Muscle of leg (tissue), 3 donors: ENCODE measurements at regions not wholly inside any gene's neighbourhood (a gene's known extent, or its start where the extent isn't known, plus 50 kb on each side); places are given as distances from the start of the nearest gene placed in this dataset.

Source experiments
- DNase-seq: peaks from one replicate; pipeline ENCODE4 v3.0.0; 2013
- H3K27ac ChIP-seq: one replicate; pipeline ENCODE4 v1.5.1; 2013; ENCODE audit warnings: mild to moderate bottlenecking, low read length, control low read depth
- H3K27me3 ChIP-seq: one replicate; pipeline ENCODE4 v1.6.1; 2013; ENCODE audit warnings: low read length; ENCODE audit not compliant: control insufficient read depth, insufficient read depth
- H3K36me3 ChIP-seq: one replicate; pipeline ENCODE4 v1.6.1; 2013; ENCODE audit warnings: low read length; ENCODE audit not compliant: control insufficient read depth, insufficient read depth
- H3K4me1 ChIP-seq: one replicate; pipeline ENCODE4 v1.6.1; 2013; ENCODE audit warnings: low read length; ENCODE audit not compliant: control insufficient read depth, insufficient read depth
- H3K4me3 ChIP-seq: one replicate; pipeline ENCODE4 v1.5.1; 2013; ENCODE audit warnings: low read length, control low read depth
- H3K9me3 ChIP-seq: replicated peaks from 2 replicates; pipeline ENCODE4 v1.6.1; 2013; ENCODE audit warnings: low read depth, low read length; ENCODE audit not compliant: control insufficient read depth
- WGBS: methylation state at CpG from one replicate; pipeline ENCODE4 v1.1.5; 2013; ENCODE audit warnings: missing lambda C conversion rate; ENCODE audit not compliant: insufficient coverage; 5-methylcytosine and 5-hydroxymethylcytosine counted together

GRCh38 chr13:106407338-106407737 lies 128.1 kb downstream of the EFNB2 start:
- Histone ChIP-seq H3K9me3 (no peaks in the 10 kb centered on the region), H3K36me3 (no peaks in the 10 kb centered on the region), H3K4me3 (no peak overlapping the region), H3K27ac (no peak overlapping the region), H3K27me3 (no peaks in the 10 kb centered on the region), H3K4me1 (no peaks in the 10 kb centered on the region)
- 74% methylated on average over 7 of the region's 8 CpGs for WGBS
- no peak for DNase-seq

GRCh38 chr13:106405731-106406130 lies 129.7 kb downstream of the EFNB2 start:
- no peaks in the 10 kb centered on the region for H3K9me3 ChIP-seq
- WGBS, result 86% methylated on average over 3 of the region's 6 CpGs
- no peaks in the 10 kb centered on the region for H3K27me3 ChIP-seq
- H3K4me3 ChIP-seq, result no peak overlapping the region
- H3K4me1 ChIP-seq, result no peaks in the 10 kb centered on the region
- no peak overlapping the region for H3K27ac ChIP-seq
- H3K36me3 ChIP-seq, result no peaks in the 10 kb centered on the region
- no peak for DNase-seq

GRCh38 chr13:106403280-106403679 lies 132.2 kb downstream of the EFNB2 start:
- Histone ChIP-seq H3K4me3 (no peak overlapping the region), H3K36me3 (no peaks in the 10 kb centered on the region), H3K27me3 (no peaks in the 10 kb centered on the region), H3K4me1 (no peaks in the 10 kb centered on the region), H3K27ac (no peak overlapping the region), H3K9me3 (no peaks in the 10 kb centered on the region)
- WGBS, result 67% methylated on average over 2 of the region's 4 CpGs
- no peak for DNase-seq

- no peak for DNase-seq
- Histone ChIP-seq H3K36me3 (no peaks in the 10 kb centered on the region), H3K4me1 (no peaks in the 10 kb centered on the region), H3K27ac (no peak overlapping the region), H3K27me3 (no peaks in the 10 kb centered on the region), H3K4me3 (no peak overlapping the region), H3K9me3 (no peaks in the 10 kb centered on the region)
- no CpG with 5 or more reads among the region's 5 CpGs for WGBS
Measured at GRCh38 chr13:106402866-106403265, 132.6 kb downstream of the EFNB2 start.

- DNase-seq, result no peak
- 40% methylated on average over 1 of the region's 3 CpGs for WGBS
- H3K4me3 ChIP-seq, result no peak overlapping the region
- no peaks in the 10 kb centered on the region for H3K27me3 ChIP-seq
- H3K4me1 ChIP-seq, result no peaks in the 10 kb centered on the region
- H3K27ac ChIP-seq, result no peak overlapping the region
- no peaks in the 10 kb centered on the region for H3K9me3 ChIP-seq
- H3K36me3 ChIP-seq, result no peaks in the 10 kb centered on the region
Measured at GRCh38 chr13:106401081-106401480, 134.4 kb downstream of the EFNB2 start.

- Histone ChIP-seq H3K36me3 (no peaks in the 10 kb centered on the region), H3K27me3 (no peaks in the 10 kb centered on the region), H3K27ac (no peak overlapping the region), H3K4me3 (no peak overlapping the region), H3K4me1 (no peaks in the 10 kb centered on the region), H3K9me3 (no peaks in the 10 kb centered on the region)
- DNase-seq, result no peak
- WGBS, result 60% methylated on average over 1 of the region's 1 CpG
Measured at GRCh38 chr13:106400289-106400688, 135.2 kb downstream of the EFNB2 start.

GRCh38 chr13:106398289-106398688 lies 137.2 kb downstream of the EFNB2 start:
- no peaks in the 10 kb centered on the region for H3K9me3 ChIP-seq
- DNase-seq, result no peak
- no peak overlapping the region for H3K4me3 ChIP-seq
- no peaks in the 10 kb centered on the region for H3K36me3 ChIP-seq
- H3K4me1 ChIP-seq, result no peaks in the 10 kb centered on the region
- H3K27me3 ChIP-seq, result no peaks in the 10 kb centered on the region
- no peak overlapping the region for H3K27ac ChIP-seq
- no CpG with 5 or more reads among the region's 1 CpG for WGBS

GRCh38 chr13:106393776-106394175 lies 141.7 kb downstream of the EFNB2 start:
- DNase-seq, result no peak
- H3K36me3 ChIP-seq, result no peaks in the 10 kb centered on the region
- peaks cover 2% of the 10 kb centered on the region for H3K4me1 ChIP-seq
- no peak overlapping the region for H3K4me3 ChIP-seq
- no peaks in the 10 kb centered on the region for H3K9me3 ChIP-seq
- no peak overlapping the region for H3K27ac ChIP-seq
- WGBS, result 20% methylated on average over 1 of the region's 4 CpGs
- H3K27me3 ChIP-seq, result no peaks in the 10 kb centered on the region

- peaks cover 2% of the 10 kb centered on the region for H3K4me1 ChIP-seq
- no peaks in the 10 kb centered on the region for H3K36me3 ChIP-seq
- no peaks in the 10 kb centered on the region for H3K9me3 ChIP-seq
- WGBS, result 85% methylated on average over 4 of the region's 6 CpGs
- no peak for DNase-seq
- H3K4me3 ChIP-seq, result no peak overlapping the region
- no peaks in the 10 kb centered on the region for H3K27me3 ChIP-seq
- H3K27ac ChIP-seq, result no peak overlapping the region
Measured at GRCh38 chr13:106391681-106392080, 143.8 kb downstream of the EFNB2 start.

- WGBS, result 70% methylated on average over 4 of the region's 5 CpGs
- Histone ChIP-seq H3K4me1 (peaks cover 2% of the 10 kb centered on the region), H3K27me3 (no peaks in the 10 kb centered on the region), H3K27ac (no peak overlapping the region), H3K9me3 (no peaks in the 10 kb centered on the region), H3K36me3 (no peaks in the 10 kb centered on the region), H3K4me3 (no peak overlapping the region)
- DNase-seq, result no peak
Measured at GRCh38 chr13:106391271-106391670, 144.2 kb downstream of the EFNB2 start.

- Histone ChIP-seq H3K36me3 (no peaks in the 10 kb centered on the region), H3K4me3 (no peak overlapping the region), H3K27ac (no peak overlapping the region), H3K9me3 (no peaks in the 10 kb centered on the region), H3K4me1 (peaks cover 2% of the 10 kb centered on the region), H3K27me3 (no peaks in the 10 kb centered on the region)
- no peak for DNase-seq
- WGBS, result no CpG with 5 or more reads among the region's 1 CpG
Measured at GRCh38 chr13:106390367-106390766, 145.1 kb downstream of the EFNB2 start.
